CD14-positive monocyte (primary cell): ENCODE measurements at regions not wholly inside any gene's neighbourhood (a gene's known extent, or its start where the extent isn't known, plus 50 kb on each side); places are given as distances from the start of the nearest gene placed in this dataset.

Source experiments
- DNase-seq, 3 donors: peaks; one replicate each; pipeline ENCODE4 v3.0.0-alpha.2; 2011 to 2022
- H2AFZ ChIP-seq: 2 replicates; pipeline ENCODE4 v1.6.0; 2012; ENCODE audit warnings: mild to moderate bottlenecking, low read depth, low read length, inconsistent platforms; ENCODE audit not compliant: insufficient read depth, poor library complexity, severe bottlenecking
- H3K27ac ChIP-seq, 2 donors: 1 replicate in 1 of 2; 2 replicates in 1 of 2; pipeline ENCODE4 v1.5.1; 2012 to 2013; ENCODE audit warnings: low read length in 2 of 2, control low read depth in 1 of 2, inconsistent platforms in 1 of 2, low read depth in 1 of 2, mild to moderate bottlenecking in 1 of 2
- H3K27me3 ChIP-seq, 2 donors: one replicate each; pipeline versions ENCODE4 v1.6.0 to v1.6.1; 2011 to 2013; ENCODE audit warnings: low read length in 2 of 2; ENCODE audit not compliant: control insufficient read depth in 2 of 2, insufficient read depth in 2 of 2
- H3K36me3 ChIP-seq, 2 donors: replicated peaks in 1 of 2; 1 replicate in 1 of 2; 2 replicates in 1 of 2; pipeline versions ENCODE4 v1.5.1 to v1.6.1; 2012 to 2013; ENCODE audit warnings: low read length in 2 of 2, control low read depth in 1 of 2, inconsistent platforms in 1 of 2, mild to moderate bottlenecking in 1 of 2; ENCODE audit not compliant: insufficient read depth in 2 of 2, control insufficient read depth in 1 of 2
- H3K4me1 ChIP-seq, 2 donors: 1 replicate in 1 of 2; 2 replicates in 1 of 2; pipeline versions ENCODE4 v1.5.1 to v1.6.1; 2012 to 2013; ENCODE audit warnings: low read length in 2 of 2, control low read depth in 1 of 2, inconsistent platforms in 1 of 2, mild to moderate bottlenecking in 1 of 2, moderate library complexity in 1 of 2; ENCODE audit not compliant: insufficient read depth in 2 of 2, control insufficient read depth in 1 of 2
- H3K4me2 ChIP-seq: replicated peaks from 2 replicates; pipeline ENCODE3; 2012; ENCODE audit warnings: low read length, moderate library complexity, mild to moderate bottlenecking; ENCODE audit not compliant: poor library complexity, severe bottlenecking; ENCODE audit errors: extremely low read depth
- H3K4me3 ChIP-seq, 3 experiments: fragments of 200-600 bp in 1 of 3; sonication (generic) in 1 of 3; replicated peaks in 1 of 3; 1 replicate in 2 of 3; 2 replicates in 1 of 3; pipeline ENCODE4 v1.5.1; 2011 to 2013; ENCODE audit warnings: low read length in 3 of 3, mild to moderate bottlenecking in 3 of 3, control low read depth in 2 of 3, low read depth in 2 of 3, inconsistent platforms in 1 of 3, moderate library complexity in 1 of 3
- H3K79me2 ChIP-seq: 2 replicates; pipeline ENCODE4 v1.6.0; 2012; ENCODE audit warnings: mild to moderate bottlenecking, control low read depth, inconsistent platforms, low read length, moderate library complexity; ENCODE audit not compliant: insufficient read depth
- H3K9ac ChIP-seq: 2 replicates; pipeline ENCODE4 v1.6.0; 2017; ENCODE audit warnings: low read length, mild to moderate bottlenecking; ENCODE audit not compliant: insufficient read depth, poor library complexity, severe bottlenecking
- H3K9me3 ChIP-seq, 2 donors: replicated peaks in 1 of 2; 1 replicate in 1 of 2; 2 replicates in 1 of 2; pipeline versions ENCODE4 v1.5.1 to v1.6.1; 2012 to 2013; ENCODE audit warnings: low read length in 2 of 2, control low read depth in 1 of 2; ENCODE audit not compliant: control insufficient read depth in 1 of 2, insufficient read depth in 1 of 2
- H4K20me1 ChIP-seq: 2 replicates; pipeline ENCODE4 v1.6.0; 2012; ENCODE audit warnings: mild to moderate bottlenecking, low read length, control low read depth, moderate library complexity; ENCODE audit not compliant: insufficient read depth
- H3K27ac Mint-ChIP-seq, 7 donors: one replicate each; pipeline ENCODE4 v1.8.0; 2020; ENCODE audit warnings: mild to moderate bottlenecking in 7 of 7, mixed read lengths in 7 of 7, moderate library complexity in 6 of 7, inconsistent platforms in 2 of 7
- H3K27me3 Mint-ChIP-seq, 3 donors: one replicate each; pipeline ENCODE4 v1.8.0; 2021 to 2022; ENCODE audit warnings: low read depth in 3 of 3, mild to moderate bottlenecking in 3 of 3, mixed read lengths in 3 of 3, moderate library complexity in 3 of 3, inconsistent platforms in 1 of 3
- H3K36me3 Mint-ChIP-seq, 2 donors: one replicate each; pipeline ENCODE4 v1.8.0; 2020; ENCODE audit warnings: mixed read lengths in 2 of 2, inconsistent platforms in 1 of 2, mild to moderate bottlenecking in 1 of 2
- H3K4me1 Mint-ChIP-seq: one replicate; pipeline ENCODE4 v1.8.0; 2020; ENCODE audit warnings: mild to moderate bottlenecking, mixed read lengths
- H3K4me3 Mint-ChIP-seq, 2 donors: one replicate each; pipeline ENCODE4 v1.8.0; 2020; ENCODE audit warnings: mild to moderate bottlenecking in 2 of 2, mixed read lengths in 2 of 2, moderate library complexity in 1 of 2
- H3K9me3 Mint-ChIP-seq, 7 donors: one replicate each; pipeline ENCODE4 v1.8.0; 2020 to 2022; ENCODE audit warnings: mixed read lengths in 7 of 7, mild to moderate bottlenecking in 6 of 7, moderate library complexity in 6 of 7, inconsistent platforms in 2 of 7
- WGBS: methylation state at CpG from one replicate; pipeline ENCODE4 v1.1.5; 2013; ENCODE audit warnings: missing lambda C conversion rate; ENCODE audit not compliant: insufficient coverage; 5-methylcytosine and 5-hydroxymethylcytosine counted together
- intact Hi-C, 2 donors: fragments of 100-400 bp; cut with micrococcal nuclease; formaldehyde crosslinking; loops; one replicate each; pipeline versions ENCODE4 v1.15.0 to v1.15.1; 2023
- TF ChIP-seq, protein P1 (sequence below): fragments of 200-600 bp; IDR thresholded peaks from one replicate; pipeline ENCODE4 v1.8.0; 2022; ENCODE audit warnings: antibody characterized with exemption, mild to moderate bottlenecking

DNA sequence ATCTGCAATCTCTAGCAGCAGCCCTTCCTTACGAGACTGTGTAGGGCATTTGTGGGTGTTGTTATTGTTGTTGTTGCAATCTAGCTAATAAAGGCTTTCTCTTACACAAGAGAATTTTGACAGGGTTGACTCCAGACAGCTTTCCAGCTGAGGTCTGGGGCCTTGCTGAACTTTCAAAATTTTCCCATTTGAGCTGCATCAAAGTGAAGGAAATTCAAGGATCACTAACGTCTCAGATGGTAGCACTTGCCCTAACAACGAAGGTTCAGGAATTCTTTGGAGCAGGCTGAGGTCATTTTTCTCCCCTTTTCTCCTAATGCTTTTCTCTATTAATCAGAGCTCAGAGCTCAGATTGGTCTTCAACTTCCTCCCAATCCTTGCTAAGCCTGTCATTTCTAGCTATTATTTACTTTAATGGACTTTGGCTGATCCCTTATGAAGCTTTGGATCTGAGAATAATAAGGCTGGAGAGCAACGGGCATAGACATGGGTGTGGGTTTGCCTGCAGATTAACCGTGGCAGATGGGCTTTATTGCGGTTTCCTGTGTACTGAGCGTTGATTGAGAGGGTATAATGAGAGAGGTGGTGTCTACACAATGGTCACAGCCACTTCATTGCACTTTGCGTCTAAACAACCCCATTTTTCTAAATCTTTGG is 614.0 kb upstream of the AGTR1 start:
- no peaks in the 10 kb centered on the region for H3K27me3 ChIP-seq
- H3K27me3 Mint-ChIP-seq: no peaks in the 10 kb centered on the region
- no peak overlapping the region for H3K27ac ChIP-seq
- no peaks in the 10 kb centered on the region for H3K36me3 Mint-ChIP-seq
- no peak overlapping the region for H3K4me3 Mint-ChIP-seq
- no peaks in the 10 kb centered on the region for H3K36me3 ChIP-seq
- H3K9ac ChIP-seq: no peak overlapping the region
- no peaks in the 10 kb centered on the region for H3K9me3 ChIP-seq
- intact Hi-C loops: no loop called here
- H2AFZ ChIP-seq: no peak overlapping the region
- no peaks in the 10 kb centered on the region for H3K4me1 ChIP-seq
- no peaks in the 10 kb centered on the region for H3K4me1 Mint-ChIP-seq
- no peaks in the 10 kb centered on the region for H3K79me2 ChIP-seq
- H3K9me3 Mint-ChIP-seq: peaks cover 0 to 3% (median 0%) of the 10 kb centered on the region in 7 donors
- no peak overlapping the region for H3K4me2 ChIP-seq
- H3K27ac Mint-ChIP-seq: no peak overlapping the region
- no peak for DNase-seq
- no peaks in the 10 kb centered on the region for H4K20me1 ChIP-seq
- H3K4me3 ChIP-seq: no peak overlapping the region
- 72% methylated on average over 5 of the region's 8 CpGs for WGBS
- TF ChIP-seq, protein P1, sequence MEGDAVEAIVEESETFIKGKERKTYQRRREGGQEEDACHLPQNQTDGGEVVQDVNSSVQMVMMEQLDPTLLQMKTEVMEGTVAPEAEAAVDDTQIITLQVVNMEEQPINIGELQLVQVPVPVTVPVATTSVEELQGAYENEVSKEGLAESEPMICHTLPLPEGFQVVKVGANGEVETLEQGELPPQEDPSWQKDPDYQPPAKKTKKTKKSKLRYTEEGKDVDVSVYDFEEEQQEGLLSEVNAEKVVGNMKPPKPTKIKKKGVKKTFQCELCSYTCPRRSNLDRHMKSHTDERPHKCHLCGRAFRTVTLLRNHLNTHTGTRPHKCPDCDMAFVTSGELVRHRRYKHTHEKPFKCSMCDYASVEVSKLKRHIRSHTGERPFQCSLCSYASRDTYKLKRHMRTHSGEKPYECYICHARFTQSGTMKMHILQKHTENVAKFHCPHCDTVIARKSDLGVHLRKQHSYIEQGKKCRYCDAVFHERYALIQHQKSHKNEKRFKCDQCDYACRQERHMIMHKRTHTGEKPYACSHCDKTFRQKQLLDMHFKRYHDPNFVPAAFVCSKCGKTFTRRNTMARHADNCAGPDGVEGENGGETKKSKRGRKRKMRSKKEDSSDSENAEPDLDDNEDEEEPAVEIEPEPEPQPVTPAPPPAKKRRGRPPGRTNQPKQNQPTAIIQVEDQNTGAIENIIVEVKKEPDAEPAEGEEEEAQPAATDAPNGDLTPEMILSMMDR: no peak

- Histone ChIP-seq H3K36me3 (no peaks in the 10 kb centered on the region), H3K27ac (no peak overlapping the region), H3K27me3 (no peaks in the 10 kb centered on the region), H3K9ac (no peak overlapping the region), H3K9me3 (no peaks in the 10 kb centered on the region), H3K79me2 (no peaks in the 10 kb centered on the region), H3K4me1 (no peaks in the 10 kb centered on the region), H4K20me1 (no peaks in the 10 kb centered on the region), H2AFZ (no peak overlapping the region), H3K4me3 (no peak overlapping the region), H3K4me2 (no peak overlapping the region)
- intact Hi-C loops: no loop called here
- Mint-ChIP-seq H3K4me1 (no peaks in the 10 kb centered on the region), H3K36me3 (no peaks in the 10 kb centered on the region), H3K4me3 (no peak overlapping the region), H3K27ac (no peak overlapping the region), H3K27me3 (peaks cover 0 to 1% (median 0%) of the 10 kb centered on the region in 3 donors), H3K9me3 (peaks cover 0 to 3% (median 0%) of the 10 kb centered on the region in 7 donors)
- WGBS: 93% methylated on average over 3 of the region's 4 CpGs
- no peak for DNase-seq
- TF ChIP-seq, protein P1: no peak
Measured at GRCh38 chr3:148084931-148085330, 612.8 kb upstream of the AGTR1 start.
